Stimulated activated memory B cell treated with anti-CD40 and anti-IgM and Interleukin-4, amounts not matched to agents 10 μg/mL and 1 μg/mL and 100 μg/mL, for 72 hours (primary cell): ENCODE measurements at regions not wholly inside any gene's neighbourhood (a gene's known extent, or its start where the extent isn't known, plus 50 kb on each side); places are given as distances from the start of the nearest gene placed in this dataset.

Source experiments
- ATAC-seq: fragments of 150-1000 bp; cut with Tn5 transposase; 2 replicates; pipeline ENCODE4 v1.10.0; 2021
- H3K27ac Mint-ChIP-seq: one replicate; pipeline ENCODE4 v1.8.0; 2022; ENCODE audit warnings: mild to moderate bottlenecking, mixed read lengths
- H3K27me3 Mint-ChIP-seq: one replicate; pipeline ENCODE4 v1.8.0; 2022; ENCODE audit warnings: mixed read lengths
- H3K36me3 Mint-ChIP-seq: one replicate; pipeline ENCODE4 v1.8.0; 2022; ENCODE audit warnings: mixed read lengths
- H3K4me1 Mint-ChIP-seq: one replicate; pipeline ENCODE4 v1.8.0; 2022; ENCODE audit warnings: mixed read lengths
- H3K4me3 Mint-ChIP-seq: one replicate; pipeline ENCODE4 v1.8.0; 2022; ENCODE audit warnings: mild to moderate bottlenecking, moderate library complexity, mixed read lengths
- H3K9me3 Mint-ChIP-seq: one replicate; pipeline ENCODE4 v1.8.0; 2022; ENCODE audit warnings: mixed read lengths

- peaks cover under 1% of the 10 kb centered on the region for H3K9me3 Mint-ChIP-seq
- H3K27me3 Mint-ChIP-seq: no peaks in the 10 kb centered on the region
- no peak overlapping the region for H3K4me3 Mint-ChIP-seq
- ATAC-seq: no peak
- H3K4me1 Mint-ChIP-seq: peaks cover 3% of the 10 kb centered on the region
- H3K27ac Mint-ChIP-seq: no peak overlapping the region
- H3K36me3 Mint-ChIP-seq: no peaks in the 10 kb centered on the region
Observed at GRCh38 chr3:67324554-67324953, 326.4 kb downstream of the KBTBD8 start.
